SK-N-SH treated with all-trans-retinoic acid at 6 μM for 48 hours (cell line): ENCODE measurements at regions not wholly inside any gene's neighbourhood (a gene's known extent, or its start where the extent isn't known, plus 50 kb on each side); places are given as distances from the start of the nearest gene placed in this dataset.

Source experiments
- ATAC-seq: fragments of 200-7000 bp; cut with Tn5 transposase; 3 replicates; pipeline ENCODE4 v1.9.1; 2020; ENCODE audit warnings: mild to moderate bottlenecking, moderate library complexity
- ARNTL ChIP-seq: fragments of 450-650 bp; formaldehyde crosslinking; IDR thresholded peaks from 2 replicates; pipeline ENCODE4 v1.5.0; 2020; ENCODE audit warnings: low read depth, mild to moderate bottlenecking, moderate library complexity, borderline replicate concordance
- BACH2 ChIP-seq: fragments of 250-450 bp; sonication (Bioruptor Pico); IDR thresholded peaks from 2 replicates; pipeline ENCODE4 v1.9.0; 2021; ENCODE audit warnings: mild to moderate bottlenecking, borderline replicate concordance
- CREB5 ChIP-seq: fragments of 250-450 bp; sonication (Bioruptor Pico); IDR thresholded peaks from 2 replicates; pipeline ENCODE4 v1.5.1; 2020; ENCODE audit warnings: low read depth, mild to moderate bottlenecking, moderate library complexity
- CSDC2 ChIP-seq: fragments of 250-450 bp; sonication (Bioruptor Pico); IDR thresholded peaks from 2 replicates; pipeline ENCODE4 v1.5.0; 2020; ENCODE audit warnings: mild to moderate bottlenecking, moderate library complexity
- CSRNP3 ChIP-seq: fragments of 250-450 bp; sonication (Bioruptor Pico); IDR thresholded peaks from 2 replicates; pipeline ENCODE4 v1.5.1; 2021; ENCODE audit warnings: mild to moderate bottlenecking, moderate library complexity
- ESRRG ChIP-seq: fragments of 250-450 bp; sonication (Bioruptor Pico); IDR thresholded peaks from 2 replicates; pipeline ENCODE4 v1.6.1; 2021; ENCODE audit warnings: mild to moderate bottlenecking
- GLIS3 ChIP-seq: fragments of 250-450 bp; sonication (Bioruptor Pico); IDR thresholded peaks from 2 replicates; pipeline ENCODE4 v1.5.0; 2020; ENCODE audit warnings: mild to moderate bottlenecking, moderate library complexity
- ISL1 ChIP-seq: fragments of 250-450 bp; sonication (Bioruptor Pico); IDR thresholded peaks from 2 replicates; pipeline ENCODE4 v2.1.2; 2022; ENCODE audit warnings: mild to moderate bottlenecking, moderate library complexity
- OSR1 ChIP-seq: fragments of 250-450 bp; sonication (Bioruptor Pico); IDR thresholded peaks from 2 replicates; pipeline ENCODE4 v1.8.0; 2022; ENCODE audit warnings: moderate library complexity, mild to moderate bottlenecking, inconsistent platforms
- PATZ1 ChIP-seq: fragments of 250-450 bp; sonication (Bioruptor Pico); IDR thresholded peaks from 2 replicates; pipeline ENCODE4 v1.8.0; 2020; ENCODE audit warnings: mild to moderate bottlenecking, moderate library complexity, borderline replicate concordance
- POU6F1 ChIP-seq: fragments of 250-450 bp; sonication (Bioruptor Pico); IDR thresholded peaks from 2 replicates; pipeline ENCODE4 v1.8.0; 2021; ENCODE audit warnings: low read depth, mild to moderate bottlenecking, moderate library complexity, borderline replicate concordance
- PPARA ChIP-seq: fragments of 250-450 bp; sonication (Bioruptor Pico); IDR thresholded peaks from 2 replicates; pipeline ENCODE4 v1.5.0; 2020; ENCODE audit warnings: mild to moderate bottlenecking, borderline replicate concordance
- RARB ChIP-seq: fragments of 250-450 bp; sonication (Bioruptor Pico); IDR thresholded peaks from 2 replicates; pipeline ENCODE4 v1.8.0; 2021; ENCODE audit warnings: mild to moderate bottlenecking, moderate library complexity
- SNAI2 ChIP-seq: fragments of 250-450 bp; sonication (Bioruptor Pico); IDR thresholded peaks from 2 replicates; pipeline ENCODE4 v1.5.0; 2020; ENCODE audit warnings: mild to moderate bottlenecking, moderate library complexity
- TCF4 ChIP-seq: fragments of 250-450 bp; sonication (Bioruptor Pico); IDR thresholded peaks from 2 replicates; pipeline ENCODE4 v1.8.0; 2021; ENCODE audit warnings: mild to moderate bottlenecking, moderate library complexity, borderline replicate concordance
- TOX ChIP-seq: fragments of 250-450 bp; sonication (Bioruptor Pico); IDR thresholded peaks from 2 replicates; pipeline ENCODE4 v1.8.0; 2021; ENCODE audit warnings: mild to moderate bottlenecking, moderate library complexity, borderline replicate concordance
- ZC3H10 ChIP-seq: fragments of 250-450 bp; sonication (Bioruptor Pico); IDR thresholded peaks from 2 replicates; pipeline ENCODE4 v1.5.1; 2021; ENCODE audit warnings: mild to moderate bottlenecking, moderate library complexity
- ZFP3 ChIP-seq: fragments of 250-450 bp; sonication (Bioruptor Pico); IDR thresholded peaks from 2 replicates; pipeline ENCODE4 v1.5.0; 2020; ENCODE audit warnings: mild to moderate bottlenecking, moderate library complexity
- ZFP30 ChIP-seq: fragments of 450-650 bp; formaldehyde crosslinking; IDR thresholded peaks from 2 replicates; pipeline ENCODE4 v1.5.0; 2022; ENCODE audit warnings: mild to moderate bottlenecking, moderate library complexity
- ZNF565 ChIP-seq: fragments of 450-650 bp; formaldehyde crosslinking; conservative IDR thresholded peaks from 2 replicates; pipeline ENCODE4 v1.5.0; 2020; ENCODE audit warnings: low read depth, mild to moderate bottlenecking, moderate library complexity
- ZNF70 ChIP-seq: fragments of 450-650 bp; formaldehyde crosslinking; IDR thresholded peaks from 2 replicates; pipeline ENCODE4 v1.5.0; 2020; ENCODE audit warnings: mild to moderate bottlenecking, moderate library complexity
- ZNF8 ChIP-seq: fragments of 450-650 bp; formaldehyde crosslinking; IDR thresholded peaks from 2 replicates; pipeline ENCODE4 v1.5.0; 2020; ENCODE audit warnings: mild to moderate bottlenecking, moderate library complexity

GRCh38 chr10:36766940-36767339 lies 358.5 kb upstream of the ANKRD30A start (continued):
- TF ChIP-seq ISL1 (no peak), GLIS3 (no peak), ZNF8 (no peak), ARNTL (CRISPR knock-in tag) (no peak), SNAI2 (CRISPR knock-in tag) (no peak), PPARA (CRISPR knock-in tag) (no peak), ZNF70 (no peak)

GRCh38 chr10:36766415-36766810 lies 359.0 kb upstream of the ANKRD30A start:
- TF ChIP-seq BACH2 = no peak
- no peak for ATAC-seq

GRCh38 chr10:36765782-36766414 lies 359.5 kb upstream of the ANKRD30A start:
- TF ChIP-seq PPARA (CRISPR knock-in tag) (no peak), BACH2 (no peak), ESRRG (no peak), ARNTL (CRISPR knock-in tag) (no peak), OSR1 (no peak), CSRNP3 (CRISPR knock-in tag) (no peak), GLIS3 (no peak), ZNF565 (CRISPR knock-in tag) (no peak), PATZ1 (CRISPR knock-in tag) (no peak), ISL1 (no peak), TOX (CRISPR knock-in tag) (no peak), CREB5 (CRISPR knock-in tag) (no peak), SNAI2 (CRISPR knock-in tag) (no peak), ZFP3 (no peak), ZNF70 (no peak)
- no peak for ATAC-seq

GRCh38 chr10:36764823-36765222 lies 360.6 kb upstream of the ANKRD30A start:
- ATAC-seq = no peak
- TF ChIP-seq POU6F1 (CRISPR knock-in tag) (no peak), ISL1 (no peak), BACH2 (no peak), RARB (CRISPR knock-in tag) (no peak), CSDC2 (no peak), TOX (CRISPR knock-in tag) (no peak), ZNF565 (CRISPR knock-in tag) (no peak), CREB5 (CRISPR knock-in tag) (no peak), ZC3H10 (CRISPR knock-in tag) (no peak), PPARA (CRISPR knock-in tag) (no peak), ZNF70 (no peak), ZNF8 (no peak), TCF4 (CRISPR knock-in tag) (no peak), PATZ1 (CRISPR knock-in tag) (no peak), ESRRG (no peak), ZFP30 (no peak), SNAI2 (CRISPR knock-in tag) (no peak), ZFP3 (no peak)
